Ovary (tissue), 3 donors: ENCODE measurements at regions not wholly inside any gene's neighbourhood (a gene's known extent, or its start where the extent isn't known, plus 50 kb on each side); places are given as distances from the start of the nearest gene placed in this dataset.

Source experiments
- POLR2A ChIP-seq: fragments of 450-650 bp; IDR thresholded peaks from one replicate; pipeline ENCODE4 v1.6.1; 2017; ENCODE audit warnings: antibody characterized with exemption, mild to moderate bottlenecking, moderate library complexity
- TF ChIP-seq, protein P1 (sequence below), 3 donors: fragments of 450-650 bp in 2 of 3; fragments of 200-600 bp in 1 of 3; IDR thresholded peaks; one replicate each; pipeline versions ENCODE4 v1.5.1 to v1.8.0; 2016 to 2022; ENCODE audit warnings: antibody characterized with exemption in 3 of 3, mild to moderate bottlenecking in 1 of 3
- donor health status: DM: no; HTN: no; CAD: no.

DNA sequence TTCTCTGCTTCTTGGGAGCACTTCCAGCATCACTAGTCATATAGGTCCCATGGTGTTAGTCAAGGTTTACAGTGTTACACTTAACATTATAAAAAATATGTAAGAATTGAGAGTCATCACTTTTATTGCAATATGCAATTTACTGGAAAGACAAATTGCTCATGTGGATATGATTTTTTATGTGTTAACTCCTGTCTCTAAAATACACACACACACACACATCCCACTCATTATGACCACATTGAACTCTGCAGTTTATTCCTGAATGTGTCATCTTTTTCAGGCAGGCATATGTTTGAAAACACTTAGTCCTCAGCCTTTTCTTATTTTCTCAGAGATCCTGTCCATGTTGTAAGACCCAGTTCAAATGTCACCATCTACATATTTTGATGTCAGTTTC, 148.5 kb upstream of the MRPS30 start:
- TF ChIP-seq, protein P1, sequence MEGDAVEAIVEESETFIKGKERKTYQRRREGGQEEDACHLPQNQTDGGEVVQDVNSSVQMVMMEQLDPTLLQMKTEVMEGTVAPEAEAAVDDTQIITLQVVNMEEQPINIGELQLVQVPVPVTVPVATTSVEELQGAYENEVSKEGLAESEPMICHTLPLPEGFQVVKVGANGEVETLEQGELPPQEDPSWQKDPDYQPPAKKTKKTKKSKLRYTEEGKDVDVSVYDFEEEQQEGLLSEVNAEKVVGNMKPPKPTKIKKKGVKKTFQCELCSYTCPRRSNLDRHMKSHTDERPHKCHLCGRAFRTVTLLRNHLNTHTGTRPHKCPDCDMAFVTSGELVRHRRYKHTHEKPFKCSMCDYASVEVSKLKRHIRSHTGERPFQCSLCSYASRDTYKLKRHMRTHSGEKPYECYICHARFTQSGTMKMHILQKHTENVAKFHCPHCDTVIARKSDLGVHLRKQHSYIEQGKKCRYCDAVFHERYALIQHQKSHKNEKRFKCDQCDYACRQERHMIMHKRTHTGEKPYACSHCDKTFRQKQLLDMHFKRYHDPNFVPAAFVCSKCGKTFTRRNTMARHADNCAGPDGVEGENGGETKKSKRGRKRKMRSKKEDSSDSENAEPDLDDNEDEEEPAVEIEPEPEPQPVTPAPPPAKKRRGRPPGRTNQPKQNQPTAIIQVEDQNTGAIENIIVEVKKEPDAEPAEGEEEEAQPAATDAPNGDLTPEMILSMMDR (IDR thresholded peaks at IDR 0.05), result no peak
- no peak for TF ChIP-seq POLR2A
